ENCODE measurements at regions not wholly inside any gene's neighbourhood (a gene's known extent, or its start where the extent isn't known, plus 50 kb on each side); places are given as distances from the start of the nearest gene placed in this dataset.

GRCh38 chr10:17518338-17518737, 63.9 kb upstream of the ST8SIA6 start:
- DNase-seq, result no peak
- no peaks in the 10 kb centered on the region for H3K36me3 ChIP-seq (replicated peaks in 1 of 2; ENCODE audit: control insufficient read depth in 1 of 2, insufficient read depth in 2 of 2, low read length in 1 of 2)
- peaks cover 3% of the 10 kb centered on the region for H3F3A ChIP-seq (replicated peaks; ENCODE audit: insufficient read depth)
- H3K9me3 ChIP-seq, result no peaks in the 10 kb centered on the region
- no peak for TF ChIP-seq TAF1 (IDR thresholded peaks at IDR 0.05; ENCODE audit: borderline replicate concordance, low read depth, low read length)
- TF ChIP-seq IRF3 (IDR thresholded peaks at IDR 0.05; ENCODE audit: low read depth, low read length), result no peak
- no peak for TF ChIP-seq FOXM1 (IDR thresholded peaks at IDR 0.05; ENCODE audit: low read depth)
- no peak for TF ChIP-seq MXI1 (IDR thresholded peaks at IDR 0.05; ENCODE audit: low read depth, low read length)
- TF ChIP-seq RFX5 (IDR thresholded peaks at IDR 0.05; ENCODE audit: low read length), result no peak
- no peak for TF ChIP-seq TCF12 (IDR thresholded peaks at IDR 0.05)
- TF ChIP-seq EP300 (IDR thresholded peaks at IDR 0.05; ENCODE audit: borderline replicate concordance in 1 of 2, low read depth in 1 of 2, low read length in 1 of 2), result no peak
- no peak for TF ChIP-seq RAD21 (IDR thresholded peaks at IDR 0.05; ENCODE audit: low read length)
- no peak for TF ChIP-seq ELF1 (IDR thresholded peaks at IDR 0.05)
- TF ChIP-seq YY1 (IDR thresholded peaks at IDR 0.05; ENCODE audit: low read depth), result no peak
- TF ChIP-seq JUND (IDR thresholded peaks at IDR 0.05), result no peak
- TF ChIP-seq, protein P1, sequence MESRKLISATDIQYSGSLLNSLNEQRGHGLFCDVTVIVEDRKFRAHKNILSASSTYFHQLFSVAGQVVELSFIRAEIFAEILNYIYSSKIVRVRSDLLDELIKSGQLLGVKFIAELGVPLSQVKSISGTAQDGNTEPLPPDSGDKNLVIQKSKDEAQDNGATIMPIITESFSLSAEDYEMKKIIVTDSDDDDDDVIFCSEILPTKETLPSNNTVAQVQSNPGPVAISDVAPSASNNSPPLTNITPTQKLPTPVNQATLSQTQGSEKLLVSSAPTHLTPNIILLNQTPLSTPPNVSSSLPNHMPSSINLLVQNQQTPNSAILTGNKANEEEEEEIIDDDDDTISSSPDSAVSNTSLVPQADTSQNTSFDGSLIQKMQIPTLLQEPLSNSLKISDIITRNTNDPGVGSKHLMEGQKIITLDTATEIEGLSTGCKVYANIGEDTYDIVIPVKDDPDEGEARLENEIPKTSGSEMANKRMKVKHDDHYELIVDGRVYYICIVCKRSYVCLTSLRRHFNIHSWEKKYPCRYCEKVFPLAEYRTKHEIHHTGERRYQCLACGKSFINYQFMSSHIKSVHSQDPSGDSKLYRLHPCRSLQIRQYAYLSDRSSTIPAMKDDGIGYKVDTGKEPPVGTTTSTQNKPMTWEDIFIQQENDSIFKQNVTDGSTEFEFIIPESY (IDR thresholded peaks at IDR 0.05; ENCODE audit: borderline replicate concordance, low read depth), result no peak
- TF ChIP-seq CTCF (IDR thresholded peaks at IDR 0.05), result no peak
- TF ChIP-seq RXRA (IDR thresholded peaks at IDR 0.05; ENCODE audit: borderline replicate concordance, low read depth), result no peak
- TF ChIP-seq NFIC (IDR thresholded peaks at IDR 0.05; ENCODE audit: borderline replicate concordance), result no peak
- TF ChIP-seq FOSL2 (IDR thresholded peaks at IDR 0.05; ENCODE audit: borderline replicate concordance, low read depth), result no peak
- H3K4me2 ChIP-seq, result no peak overlapping the region
- H3K27ac ChIP-seq (ENCODE audit: low read depth in 2 of 2, low read length in 1 of 2), result no peak overlapping the region
- H3K9ac ChIP-seq, result no peak overlapping the region
- no peaks in the 10 kb centered on the region for H3K27me3 ChIP-seq (ENCODE audit: insufficient read depth)
- H2AFZ ChIP-seq (ENCODE audit: low read depth), result no peak overlapping the region
- no peak overlapping the region for H3K4me3 ChIP-seq (ENCODE audit: low read depth in 2 of 2, low read length in 1 of 2)
- H3K79me2 ChIP-seq (ENCODE audit: insufficient read depth), result no peaks in the 10 kb centered on the region
- no peaks in the 10 kb centered on the region for H3K9me2 ChIP-seq
- POLR2A ChIA-PET, result no interaction called here
- CTCF ChIA-PET, result no interaction called here
- 93% methylated on average over 7 of the region's 7 CpGs for WGBS (ENCODE audit: low lambda C conversion rate)
- H3K4me1 ChIP-seq (ENCODE audit: control insufficient read depth in 1 of 2, insufficient read depth in 2 of 2, low read depth in 1 of 2, low read length in 1 of 2), result peaks cover 0 to under 1% of the 10 kb centered on the region in 2 experiments; a peak in 1 of 4 replicates
- H4K20me1 ChIP-seq (ENCODE audit: insufficient read depth), result no peaks in the 10 kb centered on the region

All from SK-N-SH (cell line).